ENCODE measurements at regions not wholly inside any gene's neighbourhood (a gene's known extent, or its start where the extent isn't known, plus 50 kb on each side); places are given as distances from the start of the nearest gene placed in this dataset.
A peak's percentile ranks its signal among the peaks of the same experiment; 100 is the strongest.
"Not testable (repeated sequence)": the region's sequence is repeated elsewhere in the genome, so short reads cannot be mapped to it uniquely, and the experiment has no call there.

GRCh38 chr9:75664597-75664996, 225.9 kb upstream of the PCSK5 start:
- no peak for DNase-seq

GRCh38 chr9:75666856-75667554, 223.5 kb upstream of the PCSK5 start:
- no peak for DNase-seq

GRCh38 chr9:75669721-75670120, 220.8 kb upstream of the PCSK5 start:
- no peak for DNase-seq

- DNase-seq, result no peak
Measured at GRCh38 chr9:75671354-75671753, 219.1 kb upstream of the PCSK5 start.

- no peak for DNase-seq
Measured at GRCh38 chr9:75672478-75672877, 218.0 kb upstream of the PCSK5 start.

- DNase-seq, result no peak
Measured at GRCh38 chr9:75683591-75683990, 206.9 kb upstream of the PCSK5 start.

- peak in 7 of 56 donors; percentile 1 to 10 (median 4) for DNase-seq
Measured at GRCh38 chr9:75685062-75685461, 205.4 kb upstream of the PCSK5 start.

GRCh38 chr9:75687359-75687953, 203.0 kb upstream of the PCSK5 start:
- DNase-seq, result no peak

- DNase-seq, result not testable (repeated sequence)
Measured at GRCh38 chr9:75690551-75690950, 199.9 kb upstream of the PCSK5 start.

GRCh38 chr9:75691408-75691807, 199.1 kb upstream of the PCSK5 start:
- DNase-seq, result no peak

GRCh38 chr9:75692309-75692708, 198.2 kb upstream of the PCSK5 start:
- DNase-seq, result no peak

- DNase-seq, result no peak
Measured at GRCh38 chr9:75695921-75696320, 194.6 kb upstream of the PCSK5 start.

GRCh38 chr9:75699017-75699416, 191.5 kb upstream of the PCSK5 start:
- no peak for DNase-seq

GRCh38 chr9:75699625-75700251, 190.7 kb upstream of the PCSK5 start:
- no peak for DNase-seq

GRCh38 chr9:75700252-75700640, 190.2 kb upstream of the PCSK5 start:
- no peak for DNase-seq

GRCh38 chr9:75707191-75707590, 183.3 kb upstream of the PCSK5 start:
- DNase-seq, result no peak

GRCh38 chr9:75709698-75710097, 180.8 kb upstream of the PCSK5 start:
- DNase-seq, result no peak

- DNase-seq, result no peak
Measured at GRCh38 chr9:75712700-75713099, 177.8 kb upstream of the PCSK5 start.

GRCh38 chr9:75713335-75713734, 177.1 kb upstream of the PCSK5 start:
- DNase-seq, result no peak

- no peak for DNase-seq
Measured at GRCh38 chr9:75715360-75715759, 175.1 kb upstream of the PCSK5 start.

GRCh38 chr9:75718677-75719076, 171.8 kb upstream of the PCSK5 start:
- DNase-seq, result no peak

GRCh38 chr9:75728391-75728790, 162.1 kb upstream of the PCSK5 start:
- DNase-seq, result no peak

- no peak for DNase-seq
Measured at GRCh38 chr9:75734802-75735201, 155.7 kb upstream of the PCSK5 start.
